ENCODE measurements at regions not wholly inside any gene's neighbourhood (a gene's known extent, or its start where the extent isn't known, plus 50 kb on each side); places are given as distances from the start of the nearest gene placed in this dataset.

GRCh38 chr9:126049896-126050604 is 276.6 kb upstream of the MVB12B start:
- Histone ChIP-seq H3K9me3 (replicated peaks in 1 of 2; ENCODE audit: control insufficient read depth in 1 of 2, insufficient read depth in 1 of 2, low read length in 2 of 2) (peaks cover 0 to 17% of the 10 kb centered on the region in 2 donors), H3K9ac (ENCODE audit: insufficient read depth, low read length, poor library complexity, severe bottlenecking) (no peak overlapping the region), H3K4me1 (ENCODE audit: control insufficient read depth in 1 of 2, insufficient read depth in 2 of 2, low read length in 2 of 2) (no peaks in the 10 kb centered on the region), H2AFZ (ENCODE audit: insufficient read depth, low read depth, low read length, poor library complexity, severe bottlenecking) (no peak overlapping the region), H3K79me2 (ENCODE audit: insufficient read depth, low read length) (no peaks in the 10 kb centered on the region), H3K4me3 (replicated peaks in 1 of 3; ENCODE audit: low read depth in 2 of 3, low read length in 3 of 3) (no peak overlapping the region), H3K4me2 (replicated peaks; ENCODE audit: extremely low read depth, low read length, poor library complexity, severe bottlenecking) (no peak overlapping the region), H3K36me3 (replicated peaks in 1 of 2; ENCODE audit: control insufficient read depth in 1 of 2, insufficient read depth in 2 of 2, low read length in 2 of 2) (no peaks in the 10 kb centered on the region), H3K27me3 (ENCODE audit: control insufficient read depth in 2 of 2, insufficient read depth in 2 of 2, low read length in 2 of 2) (no peaks in the 10 kb centered on the region), H3K27ac (ENCODE audit: low read depth in 1 of 2, low read length in 2 of 2) (no peak overlapping the region), H4K20me1 (ENCODE audit: insufficient read depth, low read length) (no peaks in the 10 kb centered on the region)
- intact Hi-C loops (cut with micrococcal nuclease): no loop called here
- H3K27ac Mint-ChIP-seq: no peak overlapping the region
- H3K27me3 Mint-ChIP-seq (ENCODE audit: low read depth in 3 of 3): peaks cover 3 to 23% (median 4%) of the 10 kb centered on the region in 3 donors
- 71% methylated on average over 26 of the region's 26 CpGs for WGBS (ENCODE audit: insufficient coverage)
- H3K4me3 Mint-ChIP-seq: no peak overlapping the region
- H3K4me1 Mint-ChIP-seq: no peaks in the 10 kb centered on the region
- H3K9me3 Mint-ChIP-seq: peaks cover 5 to 15% (median 11%) of the 10 kb centered on the region in 7 donors
- TF ChIP-seq CTCF (IDR thresholded peaks at IDR 0.05): no peak
- no peaks in the 10 kb centered on the region for H3K36me3 Mint-ChIP-seq
- DNase-seq: no peak

GRCh38 chr9:126050605-126050990 is 276.0 kb upstream of the MVB12B start:
- peaks cover 5 to 12% (median 7%) of the 10 kb centered on the region in 7 donors for H3K9me3 Mint-ChIP-seq
- no peak overlapping the region for H2AFZ ChIP-seq (ENCODE audit: insufficient read depth, low read depth, low read length, poor library complexity, severe bottlenecking)
- no peaks in the 10 kb centered on the region for H3K79me2 ChIP-seq (ENCODE audit: insufficient read depth, low read length)
- no peak for TF ChIP-seq CTCF (IDR thresholded peaks at IDR 0.05)
- no peaks in the 10 kb centered on the region for H4K20me1 ChIP-seq (ENCODE audit: insufficient read depth, low read length)
- intact Hi-C loops (cut with micrococcal nuclease): no loop called here
- no peaks in the 10 kb centered on the region for H3K36me3 Mint-ChIP-seq
- no peak overlapping the region for H3K27ac ChIP-seq (ENCODE audit: low read depth in 1 of 2, low read length in 2 of 2)
- no peaks in the 10 kb centered on the region for H3K27me3 ChIP-seq (ENCODE audit: control insufficient read depth in 2 of 2, insufficient read depth in 2 of 2, low read length in 2 of 2)
- peaks cover 0 to 11% of the 10 kb centered on the region in 2 donors for H3K9me3 ChIP-seq (replicated peaks in 1 of 2; ENCODE audit: control insufficient read depth in 1 of 2, insufficient read depth in 1 of 2, low read length in 2 of 2)
- H3K4me3 ChIP-seq (replicated peaks in 1 of 3; ENCODE audit: low read depth in 2 of 3, low read length in 3 of 3): no peak overlapping the region
- H3K4me3 Mint-ChIP-seq: no peak overlapping the region
- no peaks in the 10 kb centered on the region for H3K36me3 ChIP-seq (replicated peaks in 1 of 2; ENCODE audit: control insufficient read depth in 1 of 2, insufficient read depth in 2 of 2, low read length in 2 of 2)
- no peak for DNase-seq
- H3K27me3 Mint-ChIP-seq (ENCODE audit: low read depth in 3 of 3): peaks cover 3 to 23% (median 4%) of the 10 kb centered on the region in 3 donors
- no peak overlapping the region for H3K4me2 ChIP-seq (replicated peaks; ENCODE audit: extremely low read depth, low read length, poor library complexity, severe bottlenecking)
- no peaks in the 10 kb centered on the region for H3K4me1 ChIP-seq (ENCODE audit: control insufficient read depth in 1 of 2, insufficient read depth in 2 of 2, low read length in 2 of 2)
- no peaks in the 10 kb centered on the region for H3K4me1 Mint-ChIP-seq
- H3K9ac ChIP-seq (ENCODE audit: insufficient read depth, low read length, poor library complexity, severe bottlenecking): no peak overlapping the region
- H3K27ac Mint-ChIP-seq: peak overlapping the region in 1 of 7 donors; percentile 54
- WGBS (ENCODE audit: insufficient coverage): 89% methylated on average over 9 of the region's 9 CpGs

All from CD14-positive monocyte (primary cell).